Iris pigment epithelial cell (primary cell): ENCODE measurements at regions not wholly inside any gene's neighbourhood (a gene's known extent, or its start where the extent isn't known, plus 50 kb on each side); places are given as distances from the start of the nearest gene placed in this dataset.
A peak's percentile ranks its signal among the peaks of the same experiment; 100 is the strongest.

Experiments
- DNase-seq: peaks from one replicate; pipeline ENCODE4 v3.0.0-alpha.2; 2011; ENCODE audit warnings: low read depth

GRCh38 chr1:224504297-224505041 lies 69.9 kb upstream of the WDR26 start:
- no peak for DNase-seq

- DNase-seq = peak; percentile 45
Observed at GRCh38 chr1:224505454-224506093, 71.0 kb upstream of the WDR26 start.

GRCh38 chr1:224506141-224506814 lies 71.7 kb upstream of the WDR26 start:
- no peak for DNase-seq

DNA sequence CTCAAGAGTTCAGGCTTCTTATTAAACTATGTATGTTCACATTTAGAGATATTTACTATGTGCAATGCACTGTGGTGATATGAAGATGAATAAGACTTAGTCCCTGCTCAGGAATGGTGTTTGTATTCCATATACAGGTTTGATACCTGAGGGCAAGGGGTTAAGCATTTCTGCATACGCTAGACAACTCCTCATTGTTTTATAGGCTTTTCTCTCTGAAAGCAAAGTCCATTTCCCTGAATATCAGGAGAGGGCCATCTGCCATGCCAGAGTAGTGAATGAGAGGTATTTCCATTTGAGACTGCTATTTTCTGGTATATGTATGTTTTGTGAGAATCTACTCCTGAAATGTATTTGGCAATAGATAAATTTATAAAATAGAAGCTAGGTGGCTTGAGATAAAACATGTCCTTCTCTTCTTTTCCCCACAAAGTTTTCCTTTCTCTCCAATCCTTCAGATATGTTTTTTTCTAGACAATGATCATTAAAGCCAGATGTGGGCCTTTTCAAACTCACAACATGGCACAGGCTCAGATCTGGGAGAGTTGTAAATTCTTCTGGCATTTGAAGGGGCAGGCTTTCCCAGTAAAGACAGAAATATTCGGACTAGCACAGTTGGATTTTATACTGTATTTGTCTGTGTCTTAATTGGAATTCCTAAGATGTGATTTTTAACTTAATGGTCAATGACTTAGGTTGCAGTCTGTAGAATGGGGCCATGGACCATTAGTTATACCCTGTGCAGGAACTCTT lies 73.3 kb upstream of the WDR26 start:
- DNase-seq = no peak

GRCh38 chr1:224509907-224510306 lies 75.3 kb upstream of the WDR26 start:
- DNase-seq = no peak

- DNase-seq = peak; percentile 79
Observed at GRCh38 chr1:224510880-224511645, 76.5 kb upstream of the WDR26 start.

GRCh38 chr1:224512600-224513151 lies 78.1 kb upstream of the WDR26 start:
- DNase-seq = no peak

GRCh38 chr1:224513383-224513782 lies 78.8 kb upstream of the WDR26 start:
- no peak for DNase-seq

GRCh38 chr1:224513787-224514209 lies 79.2 kb upstream of the WDR26 start:
- peak; percentile 67 for DNase-seq

- DNase-seq = no peak
Observed at GRCh38 chr1:224517171-224517570, 82.6 kb upstream of the WDR26 start.

DNA sequence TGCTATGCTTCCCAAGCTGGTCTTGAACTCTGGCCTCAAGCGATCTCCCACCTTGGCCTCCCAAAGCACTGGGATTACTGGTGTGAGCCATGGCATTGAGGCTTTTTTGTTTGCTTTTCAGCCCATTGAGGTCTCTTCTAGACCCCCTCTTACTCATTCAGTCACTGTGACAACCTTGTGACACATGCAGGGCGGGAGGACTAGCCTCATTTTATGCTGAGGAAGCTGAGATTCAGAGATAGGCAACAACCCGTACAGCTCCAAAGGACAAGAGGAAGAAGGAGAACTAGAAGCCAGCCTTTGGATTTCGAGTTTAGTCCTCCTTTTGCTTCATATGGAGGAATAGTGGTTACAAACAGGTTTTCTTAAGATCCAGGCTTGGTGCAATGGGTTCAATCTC lies 83.9 kb upstream of the WDR26 start:
- DNase-seq = no peak

- DNase-seq = no peak
Observed at GRCh38 chr1:224519874-224520273, 85.3 kb upstream of the WDR26 start.

DNA sequence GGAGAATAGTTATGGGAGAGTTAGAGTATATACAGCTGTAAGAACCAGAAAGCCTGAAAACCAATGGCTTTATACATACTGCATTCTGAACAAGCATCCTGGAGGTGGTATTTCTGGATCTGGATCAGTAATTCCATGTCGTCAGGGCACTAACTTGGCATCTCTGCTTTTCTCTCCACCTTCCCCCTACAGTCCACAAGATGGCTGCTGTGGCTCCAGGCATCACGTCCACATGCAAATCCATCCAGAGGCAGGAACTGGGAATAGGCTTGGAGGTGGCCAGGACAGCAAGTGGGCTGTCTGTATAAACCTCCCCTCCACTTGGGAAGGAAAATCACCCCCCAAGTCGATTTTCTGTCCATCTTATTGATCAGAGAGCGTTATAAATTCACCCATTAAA lies 86.2 kb upstream of the WDR26 start:
- DNase-seq = no peak

DNA sequence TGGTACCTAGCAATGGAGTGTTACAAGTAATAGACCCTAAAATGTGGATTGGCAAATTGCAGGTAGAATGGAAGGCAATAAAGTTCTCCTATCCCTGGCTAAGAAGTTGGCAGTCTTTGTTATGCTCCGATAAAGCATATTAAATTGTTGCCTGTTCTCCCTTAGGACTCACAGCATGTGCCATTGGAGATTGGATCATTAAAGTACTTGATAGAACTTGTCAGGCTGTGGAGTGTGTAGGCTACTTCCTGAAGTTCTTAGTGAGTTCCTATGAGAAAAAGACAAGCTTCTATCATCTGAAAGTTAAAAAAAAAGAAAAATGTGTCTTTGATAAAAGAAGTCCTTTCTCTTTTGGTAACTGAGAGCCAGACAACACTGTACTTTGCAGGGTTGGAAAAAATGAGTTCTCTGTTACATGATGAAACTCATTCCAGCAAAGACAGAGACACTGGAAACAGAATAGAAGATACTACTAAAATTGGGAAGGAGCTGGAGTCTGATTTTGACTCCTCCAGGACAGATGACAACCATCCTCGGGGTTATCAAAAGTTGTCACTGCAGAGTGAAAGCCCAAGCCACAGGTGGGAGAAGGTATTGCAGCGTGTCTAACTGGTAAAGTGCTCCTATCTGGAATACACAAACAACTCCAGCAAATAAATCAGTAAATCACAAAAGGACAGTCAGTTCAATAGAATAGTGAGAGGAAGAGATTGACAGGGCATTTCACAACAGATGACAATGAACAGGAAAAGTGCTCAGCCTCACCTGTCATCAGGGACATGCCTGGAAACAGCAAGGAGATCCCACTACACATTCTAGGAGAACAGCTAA lies 87.5 kb upstream of the WDR26 start:
- DNase-seq = no peak

DNA sequence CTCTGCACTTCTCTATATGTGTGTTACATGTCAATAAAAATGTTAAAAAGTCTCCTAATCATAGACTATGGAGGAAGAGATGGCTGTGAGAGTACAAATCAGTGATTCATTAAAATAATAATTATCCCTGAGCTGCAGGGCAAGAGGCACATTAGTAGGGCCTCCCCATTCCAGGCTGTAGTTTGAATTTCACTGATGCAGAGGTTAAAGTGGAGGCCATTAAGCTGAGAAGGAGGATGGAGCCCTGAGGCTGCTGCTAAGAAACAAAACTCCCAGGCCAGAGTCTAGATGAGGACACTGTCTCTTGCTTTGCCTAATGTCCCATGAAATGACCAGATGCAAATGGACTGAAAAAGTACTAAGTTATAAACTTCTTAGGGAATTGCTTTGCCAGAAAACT lies 89.1 kb upstream of the WDR26 start:
- DNase-seq = no peak

DNA sequence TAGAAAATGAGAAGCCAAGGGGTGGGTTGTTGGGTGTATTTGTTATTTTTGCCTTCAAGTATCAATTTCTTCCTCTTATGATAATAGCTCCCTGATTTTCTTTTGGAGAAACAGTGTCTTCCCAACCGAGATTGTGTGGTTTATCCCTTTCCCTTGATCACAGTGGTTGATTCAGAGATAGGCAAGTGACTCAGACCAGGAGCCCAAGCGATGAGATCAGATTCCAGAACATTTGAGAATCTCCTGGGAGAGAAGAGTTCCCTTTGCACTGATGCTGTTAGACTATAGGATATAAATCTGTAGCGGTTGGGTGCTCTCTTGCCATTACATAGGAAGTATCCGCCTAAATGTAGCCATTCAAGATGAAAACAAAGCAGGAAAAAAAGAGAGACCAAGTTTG lies 90.1 kb upstream of the WDR26 start:
- DNase-seq = peak; percentile 53

DNA sequence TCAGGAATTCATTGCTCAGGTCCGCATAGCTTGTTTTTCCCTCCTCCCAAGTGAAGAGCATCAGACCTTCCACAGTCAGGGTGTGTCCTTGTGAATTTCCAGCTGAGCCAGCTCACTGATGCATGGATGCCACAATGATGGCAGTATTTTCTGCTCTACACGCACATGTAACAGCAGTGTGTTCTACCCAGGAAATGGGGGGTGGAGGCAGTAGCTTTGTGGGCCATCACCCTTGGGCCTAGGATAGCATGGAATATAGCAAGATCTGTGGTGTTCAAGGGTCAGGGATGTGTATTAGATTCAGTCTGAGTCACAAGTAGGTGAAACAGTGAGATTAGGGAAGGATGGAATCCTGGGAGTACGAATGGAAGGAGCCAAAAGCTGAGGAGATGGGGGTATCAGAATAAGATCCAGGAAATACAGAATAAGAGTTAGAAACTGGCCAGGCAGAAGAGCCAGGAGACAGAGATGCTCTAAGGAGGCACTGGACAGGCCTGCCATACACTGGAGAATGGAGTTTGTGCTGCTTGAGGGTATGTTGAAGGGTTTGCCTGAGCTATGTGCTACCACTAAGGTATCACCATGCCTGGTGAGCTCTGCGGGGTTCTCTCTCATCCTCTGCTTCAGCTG lies 90.6 kb upstream of the CNIH3 start:
- no peak for DNase-seq

DNA sequence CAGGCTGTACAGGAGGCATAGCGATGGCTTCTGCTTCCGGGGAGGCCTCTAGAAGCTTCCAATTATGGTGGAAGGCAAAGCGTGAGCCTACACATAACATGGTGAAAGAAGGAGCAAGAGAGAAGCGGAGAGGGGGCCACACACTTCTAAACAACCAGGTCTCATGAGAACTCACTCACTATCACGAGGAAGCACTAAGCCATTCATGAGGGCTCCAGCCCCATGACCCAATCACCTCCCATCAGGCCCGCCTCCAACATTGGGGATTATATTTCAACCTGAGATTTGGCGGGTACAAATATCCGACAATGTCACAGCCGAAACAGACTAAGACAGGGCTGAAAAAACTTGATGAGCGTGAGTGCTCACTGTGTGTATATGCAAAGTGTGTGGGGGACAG lies 89.3 kb upstream of the CNIH3 start:
- no peak for DNase-seq

DNA sequence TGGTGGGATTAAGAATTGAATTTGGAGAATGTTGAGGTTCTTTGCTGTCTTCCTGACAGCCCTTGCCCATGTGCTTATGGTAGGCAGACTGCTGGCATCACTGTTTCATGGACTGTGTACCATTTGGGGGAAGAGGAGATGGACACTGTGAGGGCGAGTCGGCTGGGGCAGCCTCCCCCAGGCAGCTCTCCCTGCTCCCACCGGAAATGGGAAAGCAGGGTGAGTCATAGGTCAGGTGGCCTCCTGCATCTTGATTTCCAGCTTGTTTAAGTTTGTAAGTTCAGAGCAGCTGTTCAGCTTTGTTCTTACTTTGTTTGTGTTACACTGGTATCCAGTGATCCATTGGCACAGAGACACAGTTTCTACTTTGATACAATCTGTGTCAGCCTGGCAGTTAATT lies 87.2 kb upstream of the CNIH3 start:
- peak; percentile 74 for DNase-seq

DNA sequence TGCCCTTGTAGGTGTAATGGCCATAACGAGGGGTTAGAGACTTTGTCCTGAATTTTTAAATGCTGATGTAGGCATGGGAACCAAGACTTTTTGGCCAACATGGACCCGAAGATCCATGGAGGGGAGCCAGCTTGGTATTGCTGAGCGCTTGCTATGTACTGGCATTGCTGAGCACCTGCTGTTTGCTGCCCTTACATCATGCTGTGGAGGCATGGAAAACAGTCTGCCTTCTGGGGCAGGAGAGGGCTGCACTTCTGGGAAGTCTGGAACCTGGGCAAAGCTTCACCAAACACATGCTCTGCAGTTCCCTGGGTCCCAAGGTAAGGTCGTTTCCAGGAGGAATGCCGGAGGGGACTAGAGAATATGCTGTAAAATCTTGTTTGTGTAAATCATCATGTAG lies 86.3 kb upstream of the CNIH3 start:
- no peak for DNase-seq
